NCI-H226 (cell line): ENCODE measurements at regions not wholly inside any gene's neighbourhood (a gene's known extent, or its start where the extent isn't known, plus 50 kb on each side); places are given as distances from the start of the nearest gene placed in this dataset.
"Not testable (repeated sequence)": the region's sequence is repeated elsewhere in the genome, so short reads cannot be mapped to it uniquely, and the experiment has no call there.

Source experiments
- DNase-seq: peaks from one replicate; pipeline ENCODE4 v3.0.0-alpha.2; 2015

DNA sequence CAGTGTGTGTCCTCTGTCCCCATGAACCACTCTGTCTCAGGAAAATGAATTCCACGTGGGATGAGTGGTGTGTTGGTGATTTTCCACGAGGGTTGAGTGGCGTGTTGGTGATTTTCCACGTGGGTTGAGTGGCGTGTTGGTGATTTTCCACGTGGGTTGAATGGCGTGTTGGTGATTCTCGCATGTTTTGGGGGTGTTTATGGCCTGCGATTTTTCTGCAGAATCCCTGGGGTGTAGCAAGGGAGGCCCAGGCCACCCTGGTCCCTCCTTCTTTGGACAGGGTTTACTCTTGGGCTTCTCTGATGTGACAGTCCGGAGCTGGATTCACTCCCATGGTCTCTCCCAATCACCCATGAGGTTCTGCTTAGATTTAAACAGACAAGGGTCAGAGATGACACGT is 90.6 kb upstream of the FRMD1 start:
- DNase-seq: no peak

DNA sequence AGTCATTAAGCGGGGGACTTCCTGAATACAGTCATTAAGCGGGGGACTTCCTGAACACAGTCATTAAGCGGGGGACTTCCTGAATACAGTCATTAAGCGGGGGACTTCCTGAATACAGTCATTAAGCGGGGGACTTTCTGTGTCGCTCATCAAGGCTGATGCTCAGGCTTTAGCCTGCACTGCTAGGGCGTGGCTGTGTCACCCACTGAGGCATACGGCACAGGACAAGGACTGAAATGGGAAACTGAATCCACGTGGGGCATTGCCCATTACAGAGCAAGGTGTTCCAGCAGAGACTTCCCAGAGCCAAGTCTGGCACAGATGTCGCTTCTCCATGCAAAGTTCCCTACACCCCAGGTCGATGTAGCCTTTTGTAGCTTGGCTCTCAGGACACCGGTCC is 89.9 kb upstream of the FRMD1 start:
- DNase-seq: not testable (repeated sequence)

DNA sequence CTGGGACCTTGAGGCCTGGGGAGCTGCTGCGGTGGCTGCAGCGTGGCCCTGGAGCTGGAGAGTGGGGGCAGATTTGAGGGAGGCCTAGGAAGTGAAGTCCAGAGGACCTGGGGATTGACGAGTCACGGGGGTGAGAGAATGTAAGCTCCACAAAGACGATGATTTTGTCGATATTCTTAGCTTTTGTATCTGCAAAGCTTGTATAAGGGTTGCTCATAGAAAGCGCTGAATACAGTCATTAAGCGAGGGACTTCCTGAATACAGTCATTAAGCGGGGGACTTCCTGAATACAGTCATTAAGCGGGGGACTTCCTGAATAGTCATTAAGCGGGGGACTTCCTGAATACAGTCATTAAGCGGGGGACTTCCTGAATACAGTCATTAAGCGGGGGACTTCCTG is 89.3 kb upstream of the FRMD1 start:
- DNase-seq: not testable (repeated sequence)

DNA sequence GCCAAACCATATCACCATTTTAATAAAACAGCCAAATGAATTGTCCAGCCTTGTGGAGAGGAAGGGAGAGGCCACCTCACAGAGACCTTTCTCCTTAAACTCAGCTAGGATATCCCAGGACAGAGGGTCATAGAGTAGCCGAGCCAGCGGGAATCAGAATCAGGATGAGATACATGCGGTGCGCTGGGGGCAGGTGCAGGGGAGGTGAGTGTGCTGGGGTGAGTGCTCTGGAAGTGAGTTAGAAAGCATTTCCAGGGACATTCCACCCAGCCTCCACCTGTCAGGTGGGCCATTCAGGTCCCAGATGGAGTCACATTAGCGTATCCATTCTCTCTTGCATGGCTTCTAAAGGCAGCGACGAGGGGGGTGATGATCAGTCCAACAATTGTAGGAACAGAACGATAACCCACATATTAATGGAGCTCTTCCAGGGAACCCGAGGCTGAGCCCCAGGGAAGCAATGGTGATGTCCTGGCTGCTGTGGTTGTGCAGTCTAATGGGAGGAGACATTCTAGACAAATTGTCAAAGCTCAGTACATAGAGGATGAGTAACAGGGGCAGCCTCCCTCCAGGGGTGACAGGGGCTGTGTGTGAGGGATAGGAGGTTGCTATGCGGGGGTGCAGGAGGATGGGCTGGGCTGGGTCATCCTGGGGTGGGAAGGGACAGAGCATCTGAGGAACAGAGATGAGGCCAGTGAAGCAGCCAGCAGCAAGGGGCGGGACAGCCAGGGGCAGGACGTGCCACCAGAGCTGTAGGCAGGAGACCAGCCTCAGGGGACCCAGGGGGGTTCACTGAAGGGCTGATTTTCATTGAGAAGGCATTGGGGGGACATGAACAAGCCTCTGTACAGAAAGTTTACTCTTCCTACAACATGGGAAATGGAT is 88.7 kb upstream of the FRMD1 start:
- DNase-seq: no peak

DNA sequence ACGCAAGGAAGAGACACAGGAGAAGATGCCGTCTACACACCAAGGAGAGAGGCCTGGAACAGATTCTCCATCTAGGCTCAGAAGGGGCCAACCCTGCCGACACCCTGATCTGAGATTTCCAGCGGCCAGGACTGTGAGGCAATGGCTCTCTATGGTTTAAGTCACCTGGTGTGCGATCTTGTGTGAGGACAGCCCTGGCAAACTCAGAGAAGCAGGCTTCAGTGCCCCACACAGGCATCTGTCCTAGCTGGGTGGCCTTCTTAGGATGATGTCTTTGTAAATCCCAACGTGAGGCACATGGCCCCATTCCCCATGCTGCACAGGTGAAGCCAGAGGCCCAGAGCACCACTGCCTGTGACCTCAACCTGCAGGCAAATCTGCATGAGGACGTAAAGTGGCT is 87.6 kb upstream of the FRMD1 start:
- no peak for DNase-seq

DNA sequence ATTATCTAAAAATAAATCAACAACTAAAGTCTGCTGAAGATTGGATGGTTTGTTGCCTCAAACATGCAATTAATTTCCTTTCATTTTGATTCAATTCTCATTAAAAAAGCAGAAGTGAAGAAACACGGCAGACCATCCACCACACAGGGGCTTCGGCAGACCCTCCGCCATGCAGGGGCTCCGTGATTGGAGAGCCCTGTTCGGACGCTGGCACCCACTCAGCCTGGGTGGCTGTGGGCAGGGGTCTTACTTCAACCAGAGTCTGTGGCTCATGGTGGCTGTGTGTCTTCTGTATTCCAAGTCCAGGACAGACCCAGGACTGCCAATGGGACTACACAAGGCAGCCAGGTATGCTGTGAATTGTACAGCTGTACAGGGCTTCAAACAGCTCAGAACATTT is 86.9 kb upstream of the FRMD1 start:
- DNase-seq: no peak

DNA sequence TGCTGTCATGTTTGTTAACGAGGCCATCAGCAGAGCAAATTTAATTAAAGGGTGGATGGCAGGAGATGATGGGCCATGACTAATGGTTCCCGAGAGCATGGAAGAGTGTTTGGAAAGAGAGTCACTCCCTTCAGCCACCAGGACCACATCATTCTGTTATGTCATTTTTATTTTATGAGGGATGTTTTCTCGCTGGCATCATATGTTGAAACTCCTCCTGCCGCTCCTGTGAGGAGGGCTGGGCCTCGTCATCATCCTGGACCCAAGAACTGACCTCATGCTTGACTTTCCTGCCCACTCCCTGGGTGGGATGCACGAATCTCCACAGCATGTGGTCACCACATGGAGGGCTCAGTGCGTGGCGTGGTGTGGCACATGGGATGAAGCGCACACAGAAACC is 86.4 kb upstream of the FRMD1 start:
- DNase-seq: no peak

DNA sequence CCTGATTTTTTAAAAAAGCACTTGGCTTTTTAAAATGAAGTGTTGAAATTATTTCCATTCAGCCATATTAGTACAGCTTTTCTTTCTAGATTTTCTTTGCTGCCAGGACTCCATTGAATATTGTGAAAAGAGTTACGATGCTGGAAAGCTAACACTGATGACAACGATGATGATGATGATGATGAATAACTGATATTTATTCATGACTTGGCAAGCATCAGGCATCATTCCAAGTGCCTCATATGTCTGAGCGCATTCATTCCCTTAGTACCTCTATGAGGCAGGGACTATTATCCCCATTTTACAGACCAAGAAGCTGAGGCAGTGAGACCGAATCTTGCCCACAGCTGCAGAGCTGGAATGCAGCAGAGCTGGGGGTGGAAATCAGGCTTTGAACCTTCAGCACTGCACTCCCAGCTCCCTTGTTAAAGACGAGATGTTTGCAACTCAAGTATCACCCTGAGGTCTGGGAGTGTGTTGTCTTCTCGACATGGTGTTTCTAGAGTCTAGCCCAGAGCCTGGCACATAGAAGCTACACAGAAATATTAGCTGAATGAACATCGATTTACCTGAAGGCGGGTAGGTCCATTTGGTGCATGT is 85.5 kb upstream of the FRMD1 start:
- DNase-seq: no peak

DNA sequence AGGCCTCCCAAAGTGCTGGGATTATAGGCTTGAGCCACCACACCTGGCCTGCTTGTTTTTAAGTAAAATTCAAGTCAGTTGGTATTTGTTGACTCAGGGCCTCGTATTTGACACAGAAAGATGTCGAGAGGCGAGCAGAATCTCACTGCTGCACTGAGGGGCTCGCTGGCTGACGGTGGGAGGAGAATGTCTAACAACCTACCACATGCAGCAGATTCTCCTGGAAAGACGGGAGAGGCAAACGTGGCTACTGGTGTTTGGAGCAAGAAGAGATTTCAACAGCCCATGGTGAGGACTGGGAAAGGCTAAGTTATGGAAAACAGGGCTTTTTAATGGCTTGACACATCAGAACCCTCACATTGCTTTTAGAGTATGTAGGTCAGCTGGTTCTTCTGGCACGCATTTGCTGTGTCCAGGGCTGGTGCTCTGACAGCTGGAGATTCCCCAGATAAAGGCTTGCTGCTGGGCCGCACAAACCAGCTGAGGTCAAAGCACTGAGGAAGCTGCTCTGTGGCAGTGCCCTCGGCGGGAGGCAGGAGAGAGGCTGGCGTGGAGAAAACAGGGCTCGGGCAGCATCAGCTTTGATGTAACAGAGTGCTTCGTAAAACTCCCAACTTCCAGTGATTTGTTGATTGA is 84.2 kb upstream of the FRMD1 start:
- no peak for DNase-seq

DNA sequence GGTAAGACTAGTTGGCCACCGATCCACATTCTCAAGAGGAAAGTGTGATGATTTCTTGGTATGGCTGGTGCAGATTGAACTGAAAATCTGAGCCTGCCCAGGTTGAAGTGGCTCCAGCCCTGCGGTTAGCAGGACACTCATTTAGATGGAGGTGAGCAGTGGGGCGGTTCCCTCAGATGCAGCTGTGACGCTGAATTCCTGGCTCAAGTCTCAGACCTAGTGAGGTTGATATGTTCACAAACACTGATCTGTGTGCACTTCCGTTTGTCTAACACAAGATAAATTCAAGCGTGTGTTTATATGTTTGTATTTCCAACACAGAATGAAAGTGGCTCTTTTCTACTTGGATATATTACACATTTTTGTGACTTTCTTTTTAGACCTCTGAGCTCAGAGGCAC is 83.4 kb upstream of the FRMD1 start:
- DNase-seq: no peak

DNA sequence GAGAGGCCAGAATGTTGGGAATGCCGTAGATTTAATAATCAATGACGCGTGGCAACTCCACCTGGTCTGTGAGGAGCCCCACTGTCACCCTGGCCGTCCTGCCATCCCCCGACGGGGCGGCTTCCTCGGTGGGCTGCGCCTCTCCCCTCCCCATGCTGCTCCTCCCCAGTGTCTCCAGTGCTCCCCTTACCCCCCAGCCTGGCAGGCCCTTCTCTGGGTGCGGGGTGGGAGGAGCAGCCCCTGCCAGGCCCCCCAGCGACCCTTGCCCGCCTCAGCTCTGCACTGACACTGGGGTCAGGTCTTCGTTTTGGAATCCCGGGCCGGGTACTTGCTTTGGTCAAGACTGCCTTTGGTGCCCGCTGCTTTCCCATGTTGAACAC is 82.3 kb upstream of the FRMD1 start:
- DNase-seq: no peak

DNA sequence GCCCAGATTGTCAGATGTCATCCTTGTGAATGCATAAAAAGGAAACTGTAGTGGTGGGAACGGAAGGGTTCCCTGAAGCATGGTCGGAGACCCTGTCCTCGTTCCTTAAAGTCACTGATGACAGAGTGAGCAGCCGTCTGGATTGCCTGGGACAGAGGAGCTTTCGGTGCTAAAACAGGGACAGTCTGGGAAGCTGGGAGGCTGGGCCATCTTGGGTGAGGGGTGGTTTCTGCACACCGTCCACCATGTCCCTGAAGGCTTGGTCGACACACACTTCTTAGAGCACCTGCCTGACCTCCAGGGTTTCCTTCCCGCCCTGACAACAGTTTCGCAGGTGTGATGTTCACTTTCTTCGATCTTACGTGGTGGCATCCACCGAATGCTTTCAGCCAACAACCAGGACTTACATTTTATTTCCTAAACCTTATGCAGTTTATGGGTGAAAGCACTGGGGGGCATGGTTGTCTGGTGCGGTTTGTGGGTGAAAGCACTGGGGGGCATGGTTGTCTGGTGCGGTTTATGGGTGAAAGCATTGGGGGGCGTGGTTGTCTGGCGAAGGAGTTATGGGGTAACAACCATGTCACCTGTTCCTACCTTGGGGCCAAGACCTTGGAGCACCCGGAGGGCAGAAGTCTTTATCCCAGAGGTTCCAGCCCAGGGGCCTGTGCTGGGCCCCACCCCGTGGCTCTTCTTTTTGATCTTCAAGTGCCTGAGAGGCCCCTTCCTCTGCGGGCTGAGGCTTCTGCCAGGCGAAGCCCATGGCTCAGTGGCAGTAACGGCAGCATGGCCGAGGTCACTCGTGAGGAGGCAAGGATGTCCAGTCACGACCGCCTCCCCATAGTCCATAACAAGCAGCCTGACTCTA is 81.7 kb upstream of the FRMD1 start:
- DNase-seq: no peak

DNA sequence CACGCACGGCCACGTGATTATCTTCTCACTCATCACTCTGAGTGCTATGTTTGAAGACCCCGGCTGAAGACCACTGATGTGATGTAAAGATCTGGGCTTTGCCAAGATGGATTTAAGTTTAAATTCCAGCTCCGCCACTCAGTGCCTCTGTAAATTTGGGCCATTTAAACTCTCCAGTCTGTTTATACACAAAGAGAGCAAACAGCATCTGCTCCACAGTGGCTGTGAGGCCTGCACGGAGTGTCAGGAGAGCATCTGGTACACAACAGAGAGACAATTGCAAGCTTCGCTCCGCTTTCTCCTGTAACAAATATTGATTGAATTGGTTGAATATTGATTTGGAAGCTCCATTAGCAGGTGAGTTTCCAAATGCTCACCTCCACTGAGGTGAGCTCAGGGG is 80.5 kb upstream of the FRMD1 start:
- no peak for DNase-seq

DNA sequence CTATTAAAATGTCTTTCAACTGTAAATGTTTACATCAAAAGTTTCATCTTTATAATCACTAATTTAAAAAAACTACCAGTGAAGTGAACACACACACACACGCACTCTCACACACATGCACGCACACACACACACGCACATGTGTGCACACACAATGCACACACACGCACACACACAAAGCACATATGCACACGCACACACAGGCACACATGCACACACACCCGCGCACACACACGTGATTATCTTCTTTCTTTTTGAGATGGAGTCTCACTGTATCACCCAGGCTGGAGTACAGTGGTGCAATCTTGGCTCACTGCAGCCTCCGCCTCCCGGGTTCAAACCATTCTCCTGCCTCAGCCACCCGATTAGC is 80.0 kb upstream of the FRMD1 start:
- no peak for DNase-seq

DNA sequence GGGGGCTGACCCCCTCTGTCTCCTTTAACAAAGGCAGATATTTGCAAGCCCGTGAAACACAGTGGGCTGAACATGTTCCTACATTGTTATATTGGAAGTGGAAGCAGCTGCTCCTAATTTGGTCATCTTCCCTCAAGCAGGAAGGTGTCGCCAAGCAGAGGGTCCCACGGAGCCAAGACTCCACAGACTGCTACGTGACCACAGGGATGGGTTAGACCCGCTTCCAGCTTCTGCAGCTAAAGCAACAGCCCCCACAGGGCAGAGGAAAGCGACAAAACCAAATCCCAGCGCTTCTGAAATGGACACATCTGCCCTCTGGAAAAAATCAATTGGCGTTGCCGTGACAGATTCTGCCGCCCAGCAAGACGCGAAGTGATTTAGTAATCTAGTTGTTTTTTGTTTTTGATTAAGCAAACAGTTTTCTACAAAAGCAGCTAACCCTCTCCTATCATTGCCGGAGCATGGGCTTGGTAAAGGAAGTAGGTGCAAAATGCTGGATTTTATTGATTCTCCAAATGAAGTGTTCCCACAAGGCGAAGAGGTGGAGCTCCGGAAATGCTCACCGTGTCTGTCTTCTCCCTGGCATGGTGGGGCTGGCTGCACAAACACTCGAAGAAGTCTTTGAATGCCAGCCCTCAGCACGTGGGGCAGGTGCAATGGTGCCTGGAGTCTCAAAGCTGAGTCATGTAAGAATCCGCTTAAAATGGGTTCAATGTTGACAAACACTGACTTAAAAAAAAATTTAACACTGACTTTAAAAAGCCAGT is 79.4 kb upstream of the FRMD1 start:
- no peak for DNase-seq

DNA sequence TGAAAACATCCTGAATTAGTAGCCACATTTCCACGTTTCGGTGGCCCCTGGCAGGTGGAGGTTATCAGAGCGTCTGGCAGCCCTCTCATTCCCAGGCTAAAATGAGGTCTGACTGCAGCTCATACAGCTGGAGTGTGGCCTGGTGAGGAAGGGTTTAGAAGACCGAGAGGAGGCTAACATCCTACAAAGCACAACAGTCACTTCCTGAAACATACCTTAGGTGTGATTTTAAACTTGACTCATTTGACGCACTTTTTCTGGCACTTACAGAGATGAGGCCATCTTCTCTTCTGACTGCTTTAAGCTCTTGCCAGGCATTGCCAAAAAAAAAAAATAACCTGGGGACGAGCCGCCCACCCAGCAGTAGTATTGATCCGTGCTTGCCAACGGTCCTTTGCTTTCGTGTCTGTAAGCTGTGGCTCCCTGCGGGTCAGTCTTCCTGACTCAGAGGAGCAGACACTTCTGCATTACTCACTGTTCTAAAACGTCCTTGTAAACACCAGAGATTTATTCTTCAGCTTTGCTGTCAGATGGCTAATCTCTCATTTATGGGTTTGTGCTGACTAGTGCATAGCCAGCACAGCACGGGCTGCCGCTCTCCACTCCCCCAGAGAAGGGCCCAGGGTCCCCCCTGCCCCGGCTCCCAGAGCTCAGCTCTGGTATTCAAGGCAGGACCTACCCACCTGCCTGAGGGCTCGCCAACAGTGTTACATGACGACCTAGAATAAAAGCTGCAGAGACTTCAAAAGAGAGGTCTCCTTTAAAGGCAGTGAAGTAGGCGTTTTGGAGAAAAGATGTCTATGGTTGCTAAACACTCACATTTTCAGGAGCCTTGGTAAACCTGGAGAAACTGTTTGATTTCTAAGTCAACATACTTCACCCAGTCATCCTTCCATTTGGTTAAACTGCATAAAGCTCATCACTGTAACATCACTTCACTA is 78.5 kb upstream of the FRMD1 start:
- peak; percentile 76 for DNase-seq

DNA sequence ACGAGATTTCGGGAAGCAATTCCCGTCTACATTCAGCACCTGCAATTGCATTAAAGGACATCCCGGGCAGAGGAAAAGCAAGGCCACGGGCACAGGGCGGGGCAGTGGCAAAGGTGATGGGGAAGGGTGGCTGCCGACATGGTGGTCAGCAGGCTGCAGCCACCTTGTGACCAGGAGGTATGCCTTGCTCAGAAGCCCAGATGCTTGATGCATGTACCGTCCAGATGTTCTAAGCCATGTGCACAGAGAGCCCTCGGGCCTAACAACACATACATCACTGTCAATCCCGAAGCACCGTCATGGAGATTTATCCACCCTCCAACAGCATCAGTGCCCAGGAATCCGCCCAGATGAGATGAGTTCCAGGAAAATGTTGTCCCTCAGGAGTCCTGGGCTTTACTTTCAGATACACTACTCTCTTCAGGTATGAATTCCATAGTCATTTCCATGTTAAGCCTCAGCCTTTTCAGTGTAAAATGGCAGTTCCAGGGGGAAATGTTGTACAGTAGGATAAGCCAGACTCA is 77.8 kb upstream of the FRMD1 start:
- DNase-seq: no peak

DNA sequence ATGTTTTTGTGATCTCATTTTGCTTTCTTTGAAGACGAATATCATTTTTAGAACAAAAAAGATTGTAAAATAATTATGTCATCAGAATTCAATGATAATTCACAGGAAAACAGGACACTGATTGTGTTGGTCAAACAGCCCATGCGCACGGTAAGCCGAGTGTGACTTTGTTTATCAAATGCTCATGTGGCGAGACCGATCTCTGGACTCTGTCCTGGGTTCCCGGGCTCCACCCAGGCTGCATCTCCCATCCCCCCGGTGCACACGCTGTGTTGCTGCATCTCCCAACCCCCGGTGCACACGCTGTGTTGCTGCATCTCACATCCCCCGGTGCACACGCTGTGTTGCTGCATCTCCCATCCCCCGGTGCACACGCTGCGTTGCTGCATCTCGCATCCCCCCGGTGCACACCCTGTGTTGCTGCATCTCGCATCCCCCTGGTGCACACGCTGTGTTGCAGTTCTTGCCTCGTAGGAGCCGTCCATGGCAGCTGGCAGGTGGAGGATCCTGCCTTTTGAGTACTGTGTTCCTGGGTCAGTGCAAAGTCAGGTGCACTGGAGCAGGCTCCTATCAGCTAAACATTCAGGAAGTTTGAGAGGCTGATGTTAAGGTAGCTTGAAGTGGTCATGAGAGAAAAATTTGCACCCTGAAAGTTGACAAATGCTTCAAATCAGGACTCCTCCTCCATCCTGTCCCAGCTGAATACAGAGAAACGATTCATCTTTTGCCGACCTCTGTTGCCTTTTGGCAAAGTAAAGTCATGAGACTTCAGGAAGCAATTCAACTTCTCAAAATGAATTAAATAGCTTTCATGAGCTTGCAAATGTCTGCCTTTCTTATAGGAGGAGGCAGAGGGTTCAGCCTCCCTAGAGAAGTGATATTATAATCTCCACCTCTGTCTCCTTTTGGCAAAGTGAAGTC is 77.1 kb upstream of the FRMD1 start:
- DNase-seq: no peak

DNA sequence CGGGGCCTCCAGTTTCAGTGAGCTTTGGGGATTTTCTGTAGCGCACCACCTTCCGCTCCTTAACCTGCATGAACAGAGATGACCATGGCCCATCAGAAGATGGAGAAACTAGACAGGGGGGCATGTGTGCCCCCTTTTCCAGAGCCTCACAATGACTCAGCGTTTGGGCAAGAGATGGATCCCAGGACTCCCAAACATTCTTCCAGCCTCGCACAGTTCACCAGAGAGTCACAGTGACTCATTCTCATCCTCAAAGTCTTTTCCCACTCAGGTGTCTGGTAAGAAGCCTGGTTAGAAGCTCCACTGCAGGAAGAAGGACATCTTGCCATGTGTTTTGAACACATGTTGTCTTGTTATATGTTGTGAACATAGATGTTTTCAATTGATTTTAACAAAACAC is 76.2 kb upstream of the FRMD1 start:
- peak; percentile 81 for DNase-seq
